ENCODE measurements at regions not wholly inside any gene's neighbourhood (a gene's known extent, or its start where the extent isn't known, plus 50 kb on each side); places are given as distances from the start of the nearest gene placed in this dataset.
A peak's percentile ranks its signal among the peaks of the same experiment; 100 is the strongest.

DNA sequence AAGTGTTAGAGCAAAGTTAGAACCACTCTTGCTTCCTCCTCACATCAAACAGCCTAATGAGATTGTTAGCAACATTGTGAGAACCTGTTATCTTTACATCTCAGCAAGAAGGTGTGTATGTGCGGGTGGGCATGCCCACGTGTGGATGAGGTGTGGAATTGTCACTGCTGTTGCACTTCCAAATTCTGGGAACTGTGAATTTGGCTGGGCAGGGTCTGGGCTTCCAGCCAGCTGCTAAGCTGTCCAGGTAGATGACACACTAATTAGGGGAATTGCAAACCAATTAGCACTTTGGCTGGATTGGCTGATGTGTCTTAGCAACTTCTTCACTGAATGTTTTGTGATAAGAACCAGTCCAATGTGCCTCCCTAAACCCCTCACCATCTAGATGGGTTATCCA lies 848.2 kb downstream of the DHX35 start:
- H3K79me1 ChIP-seq (ENCODE audit: low read depth, low read length) = no peaks in the 10 kb centered on the region
- H3K9ac ChIP-seq (ENCODE audit: low read depth, low read length, poor library complexity) = no peak overlapping the region
- H3K14ac ChIP-seq (ENCODE audit: low read length) = no peak overlapping the region
- DNase-seq (ENCODE audit: low spot score) = no peak
- no peak overlapping the region for H2AK5ac ChIP-seq (ENCODE audit: low read depth, low read length)
- no peak overlapping the region for H4K8ac ChIP-seq (ENCODE audit: low read depth, low read length)
- H2BK5ac ChIP-seq (ENCODE audit: low read length) = no peak overlapping the region
- H2BK120ac ChIP-seq (ENCODE audit: low read depth, low read length) = no peak overlapping the region
- H3K4me2 ChIP-seq (ENCODE audit: insufficient read depth, low read length, poor library complexity, severe bottlenecking) = no peak overlapping the region
- H3K4me3 ChIP-seq (ENCODE audit: low read length in 2 of 2) = no peak overlapping the region
- H4K91ac ChIP-seq (ENCODE audit: low read depth, low read length, poor library complexity) = no peak overlapping the region
- peaks cover 0 to 2% of the 10 kb centered on the region in 2 donors for H3K4me1 ChIP-seq (ENCODE audit: control insufficient read depth in 2 of 2, insufficient read depth in 1 of 2, low read depth in 1 of 2, low read length in 2 of 2)
- no peaks in the 10 kb centered on the region for H3K36me3 ChIP-seq (replicated peaks in 1 of 2; ENCODE audit: control insufficient read depth in 2 of 2, insufficient read depth in 2 of 2, low read length in 2 of 2)
- H3K27ac ChIP-seq (replicated peaks; ENCODE audit: low read length) = no peak overlapping the region
- H3K9me3 ChIP-seq (replicated peaks in 1 of 2; ENCODE audit: control insufficient read depth in 2 of 2, insufficient read depth in 1 of 2, low read depth in 1 of 2, low read length in 2 of 2) = no peaks in the 10 kb centered on the region
- no peaks in the 10 kb centered on the region for H3K27me3 ChIP-seq (ENCODE audit: control insufficient read depth in 3 of 3, insufficient read depth in 3 of 3, low read depth in 1 of 3, low read length in 3 of 3)
- no peak overlapping the region for H3K4ac ChIP-seq (ENCODE audit: low read length)
- peak overlapping the region; percentile 20 for H3K18ac ChIP-seq (ENCODE audit: low read length)
- no peak overlapping the region for H2BK15ac ChIP-seq (ENCODE audit: low read length)
- H3K23ac ChIP-seq (ENCODE audit: low read depth, low read length, poor library complexity) = no peak overlapping the region
- no peak overlapping the region for H2BK12ac ChIP-seq (ENCODE audit: low read length)
- WGBS, 2 donors (ENCODE audit: extremely low coverage in 2 of 2, insufficient read length in 2 of 2, insufficient replicate concordance in 1 of 2) = no CpG with 5 or more reads among the region's 2 CpGs
- H2AFZ ChIP-seq (ENCODE audit: low read length) = no peak overlapping the region

DNA sequence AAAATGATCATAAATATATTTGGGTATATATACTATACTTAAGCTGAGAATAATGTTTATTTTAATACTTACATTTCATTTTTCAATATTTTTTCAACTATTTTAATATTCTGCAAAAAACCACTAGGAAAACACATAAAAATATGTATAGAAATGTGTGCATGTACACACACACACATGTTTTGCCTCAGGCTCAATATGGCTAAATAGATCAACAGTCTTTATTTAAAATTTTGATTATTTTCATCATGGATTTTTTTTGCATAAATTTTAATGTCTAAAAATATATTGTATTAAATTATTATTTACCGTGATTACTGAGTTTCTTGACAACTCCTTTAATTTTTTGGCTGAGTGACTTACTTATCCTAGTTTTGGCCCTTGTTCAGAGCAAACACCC lies 846.5 kb downstream of the DHX35 start:
- no peak overlapping the region for H3K27ac ChIP-seq (replicated peaks; ENCODE audit: low read length)
- H3K36me3 ChIP-seq (replicated peaks in 1 of 2; ENCODE audit: control insufficient read depth in 2 of 2, insufficient read depth in 2 of 2, low read length in 2 of 2) = no peaks in the 10 kb centered on the region
- no peak overlapping the region for H3K4me2 ChIP-seq (ENCODE audit: insufficient read depth, low read length, poor library complexity, severe bottlenecking)
- H3K4ac ChIP-seq (ENCODE audit: low read length) = no peak overlapping the region
- H3K4me3 ChIP-seq (ENCODE audit: low read length in 2 of 2) = no peak overlapping the region
- no peak overlapping the region for H3K14ac ChIP-seq (ENCODE audit: low read length)
- DNase-seq (ENCODE audit: low spot score) = no peak
- H3K23ac ChIP-seq (ENCODE audit: low read depth, low read length, poor library complexity) = no peak overlapping the region
- H2AK5ac ChIP-seq (ENCODE audit: low read depth, low read length) = no peak overlapping the region
- no peak overlapping the region for H2BK15ac ChIP-seq (ENCODE audit: low read length)
- no peak overlapping the region for H2BK5ac ChIP-seq (ENCODE audit: low read length)
- WGBS, 2 donors (ENCODE audit: extremely low coverage in 2 of 2, insufficient read length in 2 of 2, insufficient replicate concordance in 1 of 2) = no CpG with 5 or more reads among the region's 1 CpG
- no peaks in the 10 kb centered on the region for H3K27me3 ChIP-seq (ENCODE audit: control insufficient read depth in 3 of 3, insufficient read depth in 3 of 3, low read depth in 1 of 3, low read length in 3 of 3)
- H4K91ac ChIP-seq (ENCODE audit: low read depth, low read length, poor library complexity) = no peak overlapping the region
- H2AFZ ChIP-seq (ENCODE audit: low read length) = no peak overlapping the region
- peaks cover 0 to 2% of the 10 kb centered on the region in 2 donors for H3K4me1 ChIP-seq (ENCODE audit: control insufficient read depth in 2 of 2, insufficient read depth in 1 of 2, low read depth in 1 of 2, low read length in 2 of 2)
- no peak overlapping the region for H3K18ac ChIP-seq (ENCODE audit: low read length)
- no peak overlapping the region for H2BK12ac ChIP-seq (ENCODE audit: low read length)
- no peak overlapping the region for H3K9ac ChIP-seq (ENCODE audit: low read depth, low read length, poor library complexity)
- H3K79me1 ChIP-seq (ENCODE audit: low read depth, low read length) = no peaks in the 10 kb centered on the region
- H2BK120ac ChIP-seq (ENCODE audit: low read depth, low read length) = no peak overlapping the region
- H4K8ac ChIP-seq (ENCODE audit: low read depth, low read length) = no peak overlapping the region
- H3K9me3 ChIP-seq (replicated peaks in 1 of 2; ENCODE audit: control insufficient read depth in 2 of 2, insufficient read depth in 1 of 2, low read depth in 1 of 2, low read length in 2 of 2) = no peaks in the 10 kb centered on the region

DNA sequence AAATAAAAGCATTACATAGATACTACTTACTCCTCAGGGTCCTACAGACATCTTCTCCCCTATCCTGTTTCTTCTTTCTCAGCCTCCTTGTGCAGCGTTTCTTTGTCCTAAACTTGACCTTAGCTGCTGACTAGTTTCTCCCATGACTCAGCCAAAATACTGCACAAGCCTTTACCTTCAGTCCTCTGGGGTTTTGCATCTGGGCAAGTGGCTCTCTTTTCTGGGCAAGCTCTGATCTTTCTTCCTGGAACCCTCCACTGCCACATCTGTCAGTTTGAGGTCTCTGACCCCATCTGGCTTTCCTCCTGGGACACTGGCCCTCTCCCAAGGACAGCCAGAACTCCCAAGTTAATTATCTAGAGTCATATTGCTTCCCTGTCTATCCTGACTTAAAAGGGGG lies 838.4 kb downstream of the DHX35 start:
- Histone ChIP-seq H2AK5ac (ENCODE audit: low read depth, low read length) (no peak overlapping the region), H3K4me2 (ENCODE audit: insufficient read depth, low read length, poor library complexity, severe bottlenecking) (no peak overlapping the region), H3K4me1 (ENCODE audit: control insufficient read depth in 2 of 2, insufficient read depth in 1 of 2, low read depth in 1 of 2, low read length in 2 of 2) (no peaks in the 10 kb centered on the region), H4K8ac (ENCODE audit: low read depth, low read length) (no peak overlapping the region), H3K27me3 (ENCODE audit: control insufficient read depth in 3 of 3, insufficient read depth in 3 of 3, low read depth in 1 of 3, low read length in 3 of 3) (no peaks in the 10 kb centered on the region), H2BK15ac (ENCODE audit: low read length) (no peak overlapping the region), H4K91ac (ENCODE audit: low read depth, low read length, poor library complexity) (no peak overlapping the region), H2BK12ac (ENCODE audit: low read length) (no peak overlapping the region), H3K4me3 (ENCODE audit: low read length in 2 of 2) (no peak overlapping the region), H2BK120ac (ENCODE audit: low read depth, low read length) (no peak overlapping the region), H3K14ac (ENCODE audit: low read length) (no peak overlapping the region), H2BK5ac (ENCODE audit: low read length) (no peak overlapping the region), H2AFZ (ENCODE audit: low read length) (no peak overlapping the region), H3K23ac (ENCODE audit: low read depth, low read length, poor library complexity) (no peak overlapping the region), H3K36me3 (replicated peaks in 1 of 2; ENCODE audit: control insufficient read depth in 2 of 2, insufficient read depth in 2 of 2, low read length in 2 of 2) (no peaks in the 10 kb centered on the region), H3K9ac (ENCODE audit: low read depth, low read length, poor library complexity) (no peak overlapping the region), H3K18ac (ENCODE audit: low read length) (no peak overlapping the region), H3K4ac (ENCODE audit: low read length) (no peak overlapping the region), H3K79me1 (ENCODE audit: low read depth, low read length) (no peaks in the 10 kb centered on the region), H3K27ac (replicated peaks; ENCODE audit: low read length) (no peak overlapping the region), H3K9me3 (replicated peaks in 1 of 2; ENCODE audit: control insufficient read depth in 2 of 2, insufficient read depth in 1 of 2, low read depth in 1 of 2, low read length in 2 of 2) (no peaks in the 10 kb centered on the region)
- DNase-seq (ENCODE audit: low spot score) = no peak
- no CpG with 5 or more reads among the region's 1 CpG for WGBS, 2 donors (ENCODE audit: extremely low coverage in 2 of 2, insufficient read length in 2 of 2, insufficient replicate concordance in 1 of 2)

DNA sequence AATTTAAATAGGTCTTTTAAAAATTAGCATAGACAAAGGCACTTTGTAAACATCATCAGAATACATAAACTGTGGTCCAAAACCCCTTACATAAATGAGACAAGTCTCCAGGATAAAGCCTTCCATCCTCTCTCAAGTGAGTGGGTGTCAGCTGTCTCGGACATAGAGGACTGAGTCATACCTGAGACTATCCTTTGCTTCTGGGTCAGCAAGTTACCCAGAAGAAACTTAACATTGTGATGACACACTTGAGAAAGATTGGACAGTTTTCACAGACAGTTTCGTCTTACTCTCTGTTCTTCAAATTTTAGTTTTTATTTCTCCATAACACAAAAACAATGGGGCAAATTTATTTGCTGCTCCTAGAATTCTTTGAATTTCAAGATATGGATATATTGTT lies 838.0 kb downstream of the DHX35 start:
- no peak overlapping the region for H3K4ac ChIP-seq (ENCODE audit: low read length)
- DNase-seq (ENCODE audit: low spot score) = no peak
- H3K18ac ChIP-seq (ENCODE audit: low read length) = no peak overlapping the region
- no peak overlapping the region for H3K23ac ChIP-seq (ENCODE audit: low read depth, low read length, poor library complexity)
- no peak overlapping the region for H3K4me3 ChIP-seq (ENCODE audit: low read length in 2 of 2)
- H3K79me1 ChIP-seq (ENCODE audit: low read depth, low read length) = no peaks in the 10 kb centered on the region
- no peak overlapping the region for H4K8ac ChIP-seq (ENCODE audit: low read depth, low read length)
- H3K9ac ChIP-seq (ENCODE audit: low read depth, low read length, poor library complexity) = no peak overlapping the region
- H3K36me3 ChIP-seq (replicated peaks in 1 of 2; ENCODE audit: control insufficient read depth in 2 of 2, insufficient read depth in 2 of 2, low read length in 2 of 2) = no peaks in the 10 kb centered on the region
- no peak overlapping the region for H3K14ac ChIP-seq (ENCODE audit: low read length)
- H2BK5ac ChIP-seq (ENCODE audit: low read length) = no peak overlapping the region
- H4K91ac ChIP-seq (ENCODE audit: low read depth, low read length, poor library complexity) = no peak overlapping the region
- no peak overlapping the region for H2BK15ac ChIP-seq (ENCODE audit: low read length)
- no peak overlapping the region for H3K4me2 ChIP-seq (ENCODE audit: insufficient read depth, low read length, poor library complexity, severe bottlenecking)
- no peak overlapping the region for H2BK12ac ChIP-seq (ENCODE audit: low read length)
- WGBS, 2 donors (ENCODE audit: extremely low coverage in 2 of 2, insufficient read length in 2 of 2, insufficient replicate concordance in 1 of 2) = no CpG with 5 or more reads among the region's 2 CpGs
- no peaks in the 10 kb centered on the region for H3K4me1 ChIP-seq (ENCODE audit: control insufficient read depth in 2 of 2, insufficient read depth in 1 of 2, low read depth in 1 of 2, low read length in 2 of 2)
- no peaks in the 10 kb centered on the region for H3K27me3 ChIP-seq (ENCODE audit: control insufficient read depth in 3 of 3, insufficient read depth in 3 of 3, low read depth in 1 of 3, low read length in 3 of 3)
- no peak overlapping the region for H2AFZ ChIP-seq (ENCODE audit: low read length)
- no peak overlapping the region for H2BK120ac ChIP-seq (ENCODE audit: low read depth, low read length)
- no peak overlapping the region for H2AK5ac ChIP-seq (ENCODE audit: low read depth, low read length)
- no peaks in the 10 kb centered on the region for H3K9me3 ChIP-seq (replicated peaks in 1 of 2; ENCODE audit: control insufficient read depth in 2 of 2, insufficient read depth in 1 of 2, low read depth in 1 of 2, low read length in 2 of 2)
- H3K27ac ChIP-seq (replicated peaks; ENCODE audit: low read length) = no peak overlapping the region

Measured in neuronal stem cell (in vitro differentiated cells).